GM18508 (cell line): ENCODE measurements at regions not wholly inside any gene's neighbourhood (a gene's known extent, or its start where the extent isn't known, plus 50 kb on each side); places are given as distances from the start of the nearest gene placed in this dataset.

ENCODE experiments used
- ATAC-seq: cut with Tn5 transposase; IDR thresholded peaks from one replicate; pipeline ENCODE4 v1.9.1; 2021; ENCODE audit warnings: moderate number of reproducible peaks; ENCODE audit not compliant: insufficient read depth, unreplicated experiment

GRCh38 chr3:18054625-18055024 lies 312.2 kb upstream of the TBC1D5 start:
- no peak for ATAC-seq

GRCh38 chr3:18051306-18051705 lies 308.9 kb upstream of the TBC1D5 start:
- no peak for ATAC-seq

DNA sequence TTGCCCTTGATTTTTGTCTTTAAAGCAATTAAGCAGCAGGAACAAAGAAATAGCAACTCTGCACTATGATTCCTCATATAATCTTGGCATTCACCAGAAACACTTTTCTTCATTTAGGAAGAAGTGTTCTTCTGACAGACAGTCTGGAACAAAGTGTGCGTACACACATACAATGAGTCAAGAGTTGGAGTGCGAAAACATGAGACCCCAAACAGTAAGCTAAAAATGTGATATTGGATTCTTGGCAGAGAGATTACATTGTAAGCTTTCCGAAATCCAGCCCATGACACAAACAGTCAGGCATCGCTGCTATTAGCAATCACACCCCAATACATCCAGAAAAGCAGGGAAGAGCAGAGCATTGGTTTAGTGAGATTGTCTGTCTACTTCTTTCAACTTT lies 306.7 kb upstream of the TBC1D5 start:
- ATAC-seq, result no peak

DNA sequence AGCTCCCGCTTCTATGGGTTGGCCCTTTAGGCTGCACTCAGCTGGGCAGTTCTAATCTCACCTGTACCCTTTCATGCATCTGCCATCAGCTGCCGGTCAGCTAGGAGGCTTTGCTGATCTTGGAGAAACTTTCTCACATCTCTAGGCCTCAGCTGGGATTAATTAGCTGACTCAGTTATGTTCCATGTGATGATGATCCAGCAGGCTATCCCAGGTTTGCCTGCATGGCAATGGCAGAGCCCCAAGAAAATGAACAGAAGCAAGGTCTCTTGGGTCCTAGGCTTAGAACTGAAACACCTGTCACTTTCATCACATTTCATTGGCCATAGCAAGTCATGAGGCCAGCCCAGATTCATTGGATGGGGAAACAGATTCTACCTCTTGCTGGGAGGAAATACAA lies 304.6 kb upstream of the TBC1D5 start:
- ATAC-seq, result no peak

GRCh38 chr3:18046131-18046915 lies 303.9 kb upstream of the TBC1D5 start:
- no peak for ATAC-seq

DNA sequence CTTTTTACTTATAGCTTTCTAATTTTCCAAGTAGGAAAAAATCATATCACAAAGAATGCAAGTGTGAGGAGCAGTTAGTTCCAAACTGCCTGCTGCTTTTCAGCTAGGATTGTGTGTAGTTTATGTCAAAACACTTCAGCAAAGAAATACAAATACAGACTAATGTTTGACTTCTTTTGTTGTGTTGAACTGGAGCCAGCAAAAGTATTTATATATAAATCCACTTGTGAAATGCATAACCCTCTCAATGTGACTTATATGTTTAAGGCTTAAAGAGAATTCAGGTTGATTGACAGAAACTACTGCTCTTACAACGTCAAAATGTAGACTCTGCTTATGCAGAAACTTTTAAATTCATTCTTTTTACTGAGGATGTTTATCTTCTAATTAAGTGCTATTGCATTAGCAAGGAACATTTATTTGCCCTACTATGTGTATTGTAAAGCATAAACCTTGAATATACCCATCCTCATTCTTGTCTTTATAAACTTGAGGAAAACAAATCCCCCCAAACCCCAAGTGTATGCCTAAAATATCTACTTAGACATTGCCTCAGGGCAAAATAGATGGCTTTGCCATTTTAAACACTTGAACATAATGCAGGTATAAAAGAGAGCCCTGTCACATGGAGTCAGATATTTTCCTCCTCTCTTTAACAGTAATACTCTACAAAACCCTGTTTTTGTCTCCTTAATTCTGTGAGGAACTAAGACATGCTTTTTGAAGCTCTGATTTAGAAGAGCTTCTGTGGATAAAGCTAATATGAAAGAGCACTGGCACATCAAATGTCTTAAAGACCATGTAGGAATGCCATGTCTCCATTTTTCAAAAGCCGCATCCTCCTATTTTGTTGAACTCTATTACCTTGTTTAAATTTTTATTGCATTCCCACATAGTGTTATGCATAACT lies 302.8 kb upstream of the TBC1D5 start:
- ATAC-seq, result no peak

DNA sequence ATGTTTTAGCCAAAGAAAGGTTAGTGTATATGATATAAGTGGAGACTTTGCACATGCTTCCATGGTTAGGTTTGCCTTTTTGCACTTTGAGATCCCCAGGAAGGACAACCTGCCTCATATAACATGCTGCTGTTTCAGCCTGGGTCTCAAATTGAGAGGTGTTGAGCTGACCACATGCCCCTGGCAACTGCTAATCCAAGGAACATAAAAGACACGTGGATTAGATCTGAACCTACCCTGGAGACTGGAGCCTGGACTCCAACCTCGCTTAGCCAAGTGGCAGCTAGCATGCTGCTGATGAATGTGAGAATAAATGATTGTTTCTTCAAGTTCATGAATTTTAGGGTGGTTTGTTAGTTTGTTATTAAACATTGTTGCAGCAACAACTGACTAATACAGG lies 301.8 kb upstream of the TBC1D5 start:
- no peak for ATAC-seq

- no peak for ATAC-seq
Measured at GRCh38 chr3:18036450-18036815, 294.0 kb upstream of the TBC1D5 start.

DNA sequence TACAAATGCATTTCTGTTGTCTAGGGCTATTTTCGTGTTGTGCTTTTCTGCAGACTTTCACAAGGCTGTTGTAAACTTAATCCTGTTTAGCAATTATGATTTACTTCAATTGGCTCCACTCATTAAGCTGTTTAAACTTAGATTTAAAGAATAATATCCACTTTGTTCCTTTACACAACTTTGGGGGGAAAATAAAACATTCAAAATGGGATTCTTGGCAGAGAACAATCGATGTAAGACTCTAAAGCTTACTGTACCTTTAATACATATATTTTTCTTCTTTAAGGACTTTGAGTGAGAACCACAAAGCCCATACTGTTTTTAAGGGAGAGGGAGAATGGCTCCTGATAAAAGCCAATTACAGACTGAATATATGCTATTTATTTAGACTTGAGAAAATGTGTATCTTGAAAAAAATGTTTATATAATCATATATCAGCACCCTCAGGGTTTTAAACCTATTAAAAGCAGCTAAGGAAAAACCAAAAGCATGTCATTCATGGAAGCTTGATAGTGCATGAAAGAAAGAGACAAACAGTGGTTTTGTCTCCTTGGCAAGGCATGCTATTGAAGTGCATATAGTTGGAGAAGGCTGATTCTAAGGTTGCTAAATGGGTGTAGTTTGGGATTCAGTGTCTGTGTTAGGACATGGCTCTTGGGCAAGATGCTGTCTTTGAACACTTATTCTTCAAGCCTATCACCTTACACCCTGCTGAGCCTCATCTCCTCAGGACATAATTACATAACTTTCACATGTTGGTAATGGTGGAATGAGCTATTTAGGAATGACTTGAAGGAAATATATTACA lies 293.4 kb upstream of the TBC1D5 start:
- ATAC-seq, result no peak

DNA sequence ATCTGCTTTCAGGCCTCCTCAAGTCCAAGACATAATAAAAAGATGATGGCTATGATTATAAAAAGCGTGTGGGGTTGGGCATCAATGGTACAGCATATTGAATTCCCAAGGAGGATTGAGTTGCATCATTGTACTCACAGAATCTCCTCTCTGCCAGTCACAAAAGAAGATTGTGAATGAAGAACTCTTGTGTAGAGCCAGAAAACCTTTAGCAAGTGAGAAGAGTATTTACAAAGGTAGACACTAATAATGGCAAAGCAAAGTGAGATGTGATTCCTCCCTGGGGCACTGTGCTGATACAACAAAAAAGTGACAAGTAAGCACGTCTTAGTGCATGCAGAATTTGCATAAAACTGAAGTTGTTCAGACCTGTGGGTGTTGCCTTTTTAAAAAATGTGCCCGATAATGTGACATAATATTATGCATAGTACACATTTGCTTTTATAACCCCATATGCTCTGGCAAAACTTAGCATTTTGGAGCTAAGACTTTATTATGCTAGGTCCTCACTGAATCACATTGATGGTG lies 291.2 kb upstream of the TBC1D5 start:
- no peak for ATAC-seq

- ATAC-seq, result no peak
Measured at GRCh38 chr3:18030371-18030870, 288.0 kb upstream of the TBC1D5 start.

DNA sequence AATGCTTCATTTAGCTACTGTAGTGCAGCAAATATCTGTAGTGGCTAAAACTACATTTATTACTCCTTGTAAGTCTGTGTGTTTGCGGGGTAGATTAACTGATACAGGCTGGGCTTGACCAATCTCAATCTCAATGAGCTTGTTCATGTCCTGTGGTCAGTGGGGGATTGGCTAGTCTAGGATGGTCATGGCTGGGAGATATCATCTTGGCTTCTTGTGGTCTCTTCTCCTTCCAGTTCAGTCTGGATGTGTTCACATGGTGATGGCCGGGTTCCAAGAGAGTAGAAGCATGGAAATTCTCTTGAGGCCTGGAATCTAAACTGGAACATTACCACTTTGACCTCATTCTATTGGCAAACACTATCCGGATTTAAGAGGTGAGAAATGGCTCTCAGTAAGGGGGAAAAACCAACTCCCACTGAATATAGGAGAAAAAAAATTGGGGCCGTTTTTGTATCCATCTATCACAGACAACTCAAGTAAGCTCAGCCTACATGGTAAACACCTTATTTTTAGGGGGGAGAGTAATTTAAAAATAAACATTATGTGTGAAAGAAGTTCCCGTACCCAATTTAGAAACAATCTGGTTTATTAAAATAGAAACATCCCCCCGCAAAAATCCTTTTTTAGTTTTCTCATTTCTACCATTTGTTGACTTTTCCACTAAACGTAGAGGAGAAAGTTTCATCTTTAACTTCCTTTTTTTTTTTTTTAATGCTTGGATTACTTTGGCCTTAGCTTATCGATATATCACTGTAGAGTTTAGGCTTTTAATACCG lies 284.9 kb upstream of the TBC1D5 start:
- ATAC-seq, result no peak

DNA sequence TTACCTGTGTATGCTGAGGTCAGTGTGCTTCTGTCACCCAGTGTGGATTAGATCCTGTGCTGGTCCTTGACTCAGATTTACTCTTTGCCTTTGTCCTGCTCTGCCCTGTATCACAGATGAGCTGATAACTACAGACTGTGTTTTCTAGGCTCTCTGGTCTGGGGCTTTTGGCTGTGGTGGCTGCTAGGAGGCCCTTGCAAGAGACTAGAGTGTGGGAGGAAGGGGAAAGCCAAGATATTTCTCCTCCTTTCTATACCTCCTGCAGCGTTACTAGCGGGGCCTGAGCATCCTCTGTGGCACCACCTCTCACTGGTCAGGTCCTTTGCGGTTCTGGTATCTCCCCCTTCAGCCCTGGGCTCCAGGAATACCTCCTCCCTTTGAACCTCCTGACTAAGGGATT lies 282.3 kb upstream of the TBC1D5 start:
- no peak for ATAC-seq

GRCh38 chr3:18019161-18019495 lies 276.7 kb upstream of the TBC1D5 start:
- no peak for ATAC-seq

GRCh38 chr3:18018491-18019160 lies 276.2 kb upstream of the TBC1D5 start:
- no peak for ATAC-seq

DNA sequence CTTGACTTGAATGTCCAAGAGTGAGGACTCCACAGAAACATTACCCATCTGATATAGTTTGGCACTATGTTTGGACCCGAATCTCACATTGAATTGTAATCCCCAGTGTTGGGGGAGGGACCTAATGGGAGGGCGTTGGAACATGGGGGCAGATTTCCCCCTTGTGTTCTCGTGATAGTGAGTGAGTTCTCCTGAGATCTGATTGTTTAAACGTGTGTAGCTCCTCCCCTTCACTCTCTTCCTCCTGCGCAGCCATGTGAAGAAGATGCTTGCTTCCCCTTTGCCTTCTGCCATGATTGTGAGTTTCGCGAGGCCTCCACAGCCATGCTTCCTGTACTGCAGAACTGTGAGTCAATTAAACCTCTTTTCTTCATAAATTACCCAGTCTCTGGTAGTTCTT lies 273.9 kb upstream of the TBC1D5 start:
- ATAC-seq, result no peak

DNA sequence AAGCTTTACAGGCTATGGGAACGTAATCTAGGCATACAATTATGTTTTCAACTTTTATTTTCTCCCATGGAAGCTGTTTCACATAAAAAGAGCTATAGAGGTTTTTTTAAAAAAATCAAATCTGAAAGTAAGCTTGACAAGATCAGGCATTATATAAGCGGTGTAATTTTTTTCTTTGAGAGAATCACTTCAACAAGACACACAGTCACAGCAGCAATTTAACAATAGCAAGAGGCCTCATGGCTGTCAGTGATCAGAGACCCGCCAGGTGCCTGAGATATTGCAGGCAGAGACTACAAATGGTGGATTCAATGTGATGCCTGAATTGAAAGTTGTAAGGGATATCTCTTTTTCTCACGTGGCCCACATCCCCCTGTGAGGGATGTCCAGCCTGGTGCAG lies 270.5 kb upstream of the TBC1D5 start:
- no peak for ATAC-seq

- no peak for ATAC-seq
Measured at GRCh38 chr3:18012436-18012835, 270.0 kb upstream of the TBC1D5 start.

- no peak for ATAC-seq
Measured at GRCh38 chr3:18011387-18011786, 269.0 kb upstream of the TBC1D5 start.
